ENCODE measurements at regions not wholly inside any gene's neighbourhood (a gene's known extent, or its start where the extent isn't known, plus 50 kb on each side); places are given as distances from the start of the nearest gene placed in this dataset.

- no peak overlapping the region for H3K56ac ChIP-seq (ENCODE audit: insufficient read length, low read depth, low read length)
- Mint-ChIP-seq H3K27me3 (ENCODE audit: low read depth) (no peaks in the 10 kb centered on the region), H3K4me3 (no peak overlapping the region), H3K27ac (no peak overlapping the region), H3K4me1 (peaks cover 0 to 3% of the 10 kb centered on the region in 2 experiments; a peak in 2 of 4 replicates), H3K9me3 (no peaks in the 10 kb centered on the region), H3K36me3 (ENCODE audit: insufficient read depth in 1 of 3, low read depth in 3 of 3) (no peaks in the 10 kb centered on the region)
- TF ChIP-seq, protein P1, sequence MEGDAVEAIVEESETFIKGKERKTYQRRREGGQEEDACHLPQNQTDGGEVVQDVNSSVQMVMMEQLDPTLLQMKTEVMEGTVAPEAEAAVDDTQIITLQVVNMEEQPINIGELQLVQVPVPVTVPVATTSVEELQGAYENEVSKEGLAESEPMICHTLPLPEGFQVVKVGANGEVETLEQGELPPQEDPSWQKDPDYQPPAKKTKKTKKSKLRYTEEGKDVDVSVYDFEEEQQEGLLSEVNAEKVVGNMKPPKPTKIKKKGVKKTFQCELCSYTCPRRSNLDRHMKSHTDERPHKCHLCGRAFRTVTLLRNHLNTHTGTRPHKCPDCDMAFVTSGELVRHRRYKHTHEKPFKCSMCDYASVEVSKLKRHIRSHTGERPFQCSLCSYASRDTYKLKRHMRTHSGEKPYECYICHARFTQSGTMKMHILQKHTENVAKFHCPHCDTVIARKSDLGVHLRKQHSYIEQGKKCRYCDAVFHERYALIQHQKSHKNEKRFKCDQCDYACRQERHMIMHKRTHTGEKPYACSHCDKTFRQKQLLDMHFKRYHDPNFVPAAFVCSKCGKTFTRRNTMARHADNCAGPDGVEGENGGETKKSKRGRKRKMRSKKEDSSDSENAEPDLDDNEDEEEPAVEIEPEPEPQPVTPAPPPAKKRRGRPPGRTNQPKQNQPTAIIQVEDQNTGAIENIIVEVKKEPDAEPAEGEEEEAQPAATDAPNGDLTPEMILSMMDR (conservative IDR thresholded peaks at IDR 0.05) = no peak
- H3K27ac ChIP-seq (ENCODE audit: insufficient read length, low read depth, low read length) = no peak overlapping the region
- H2BK5ac ChIP-seq (ENCODE audit: insufficient read length, low read length) = no peak overlapping the region
- no peaks in the 10 kb centered on the region for H3K27me3 ChIP-seq (ENCODE audit: insufficient read depth, low read length)
- no peak overlapping the region for H3K9ac ChIP-seq (ENCODE audit: extremely low read depth, insufficient read length, low read length)
- no peaks in the 10 kb centered on the region for H3K4me1 ChIP-seq (ENCODE audit: insufficient read depth, low read length)
- H3K23ac ChIP-seq (ENCODE audit: insufficient read length, low read depth, low read length) = no peak overlapping the region
- no peak overlapping the region for H4K91ac ChIP-seq (ENCODE audit: insufficient read length, low read depth, low read length)
- no peaks in the 10 kb centered on the region for H3K9me3 ChIP-seq (ENCODE audit: control insufficient read depth, low read depth, low read length)
- no peak overlapping the region for H2BK20ac ChIP-seq (ENCODE audit: low read depth, low read length, poor library complexity, severe bottlenecking)
- no peaks in the 10 kb centered on the region for H3K79me1 ChIP-seq (ENCODE audit: insufficient read depth, low read depth, low read length, poor library complexity, severe bottlenecking)
- no peaks in the 10 kb centered on the region for H4K20me1 ChIP-seq (ENCODE audit: control insufficient read depth, insufficient read depth, insufficient read length)
- H3K18ac ChIP-seq (ENCODE audit: insufficient read length, low read depth, low read length) = no peak overlapping the region
- H3K14ac ChIP-seq (ENCODE audit: insufficient read depth, low read length) = no peak overlapping the region
- H4K8ac ChIP-seq (replicated peaks; ENCODE audit: insufficient read length, low read depth, low read length) = no peak overlapping the region
- H3K79me2 ChIP-seq (ENCODE audit: insufficient read depth, low read length) = no peaks in the 10 kb centered on the region
- no peak overlapping the region for H4K5ac ChIP-seq (ENCODE audit: insufficient read length, low read depth, low read length)
- no peak overlapping the region for H2AK5ac ChIP-seq (ENCODE audit: insufficient read length, low read length)
- H3K23me2 ChIP-seq (ENCODE audit: insufficient read length, low read depth, low read length, poor library complexity, severe bottlenecking) = no peaks in the 10 kb centered on the region
- H3K4me2 ChIP-seq (ENCODE audit: insufficient read depth, insufficient read length, low read length) = no peak overlapping the region
- no peak overlapping the region for H2BK15ac ChIP-seq (ENCODE audit: low read depth, low read length)
- no peak overlapping the region for H2AFZ ChIP-seq (ENCODE audit: low read length)
- no peak overlapping the region for H2BK12ac ChIP-seq (ENCODE audit: insufficient read length, low read depth, low read length)
- WGBS (ENCODE audit: extremely low coverage, insufficient read length, low lambda C conversion rate) = no CpG with 5 or more reads among the region's 3 CpGs
- no peak overlapping the region for H3K4ac ChIP-seq (ENCODE audit: low read depth, low read length)
- H2BK120ac ChIP-seq (ENCODE audit: low read depth, low read length, poor library complexity, severe bottlenecking) = no peak overlapping the region
- H3T11ph ChIP-seq (ENCODE audit: low read length) = no peak overlapping the region
- DNase-seq = no peak
These were observed 216.1 kb downstream of the KCNJ3 start for GRCh38 chr2:154914561-154914960.

Measured in H9 (cell line).